Endothelial cell of umbilical vein (primary cell): ENCODE measurements at regions not wholly inside any gene's neighbourhood (a gene's known extent, or its start where the extent isn't known, plus 50 kb on each side); places are given as distances from the start of the nearest gene placed in this dataset.

ENCODE experiments used
- BruUV-seq: library from RNA; stranded (reverse); fragments of 400-500 nt; replicated peaks from 2 replicates; lab custom pipeline; 2021; lab: Mats Ljungman, UMichigan
- CTCF ChIA-PET: fragments of 300-600, 350-600 bp; sonication (Branson Sonifier 250); formaldehyde crosslinking; loops from one replicate; lab custom pipeline; 2021; ENCODE audit warnings: antibody characterized with exemption, inconsistent platforms; lab: Charles Lee
- POLR2A ChIA-PET: fragments of 300-600, 350-600 bp; sonication (Branson Sonifier 250); formaldehyde crosslinking; loops from one replicate; lab custom pipeline; 2021; ENCODE audit warnings: antibody characterized with exemption, inconsistent platforms; lab: Charles Lee
- DNase-seq: peaks from one replicate; pipeline ENCODE4 v3.0.0-alpha.2; 2011; ENCODE audit warnings: low read depth, low spot score
- FAIRE-seq: peaks from 2 replicates; lab custom pipeline; 2011; peaks lifted over from hg19 to GRCh38; lab: Jason Lieb, UNC
- H2AFZ ChIP-seq: 2 replicates; pipeline ENCODE4 v1.6.0; 2012; ENCODE audit warnings: low read depth, low read length, control low read depth, inconsistent platforms
- H3K27ac ChIP-seq: 2 replicates; pipeline ENCODE4 v1.5.1; 2011; ENCODE audit warnings: low read depth, mild to moderate bottlenecking, control low read depth, low read length, moderate library complexity; ENCODE audit not compliant: insufficient read depth
- H3K27me3 ChIP-seq, 2 experiments: 2 replicates each; pipeline versions ENCODE4 v1.6.0 to v1.6.1; 2011; ENCODE audit warnings: low read length in 2 of 2, mixed read lengths in 1 of 2; ENCODE audit not compliant: control insufficient read depth in 2 of 2, insufficient read depth in 2 of 2
- H3K36me3 ChIP-seq, 2 experiments: 2 replicates in 1 of 2; 3 replicates in 1 of 2; pipeline ENCODE4 v1.5.1; 2011; ENCODE audit warnings: low read length in 2 of 2, mild to moderate bottlenecking in 1 of 2, moderate library complexity in 1 of 2; ENCODE audit not compliant: control insufficient read depth in 2 of 2, insufficient read depth in 2 of 2; ENCODE audit errors: extremely low read depth in 1 of 2
- H3K4me1 ChIP-seq: 3 replicates; pipeline ENCODE4 v1.5.1; 2011; ENCODE audit warnings: mild to moderate bottlenecking, low read length; ENCODE audit not compliant: control insufficient read depth, insufficient read depth; ENCODE audit errors: extremely low read depth
- H3K4me2 ChIP-seq: 2 replicates; pipeline ENCODE4 v1.6.1; 2011; ENCODE audit warnings: low read length, control low read depth, mixed read lengths; ENCODE audit not compliant: insufficient read depth
- H3K4me3 ChIP-seq, 3 experiments: fragments of 200-600 bp in 1 of 3; sonication (generic), shearing (Covaris generic) in 1 of 3; replicated peaks in 1 of 3; 2 replicates each; pipeline ENCODE4 v1.5.1; 2011 to 2016; ENCODE audit warnings: control low read depth in 3 of 3, low read length in 3 of 3, mild to moderate bottlenecking in 2 of 3, inconsistent platforms in 1 of 3, low read depth in 1 of 3, moderate library complexity in 1 of 3; ENCODE audit not compliant: insufficient read depth in 1 of 3
- H3K79me2 ChIP-seq: 2 replicates; pipeline ENCODE4 v1.6.0; 2012; ENCODE audit warnings: low read length, inconsistent platforms; ENCODE audit not compliant: control insufficient read depth, insufficient read depth
- H3K9ac ChIP-seq: replicated peaks from 2 replicates; pipeline ENCODE3; 2011; ENCODE audit warnings: low read length, control low read depth; ENCODE audit not compliant: insufficient read depth; ENCODE audit errors: extremely low read depth
- H3K9me1 ChIP-seq: replicated peaks from 3 replicates; pipeline ENCODE4 v1.6.0; 2011; ENCODE audit warnings: mild to moderate bottlenecking, low read length; ENCODE audit not compliant: control insufficient read depth, insufficient read depth; ENCODE audit errors: extremely low read depth
- H3K9me3 ChIP-seq: replicated peaks from 2 replicates; pipeline ENCODE4 v1.5.1; 2012; ENCODE audit warnings: low read length, inconsistent platforms; ENCODE audit not compliant: control insufficient read depth, insufficient read depth
- H4K20me1 ChIP-seq: replicated peaks from 2 replicates; pipeline ENCODE3; 2011; ENCODE audit warnings: mild to moderate bottlenecking, low read length; ENCODE audit not compliant: control insufficient read depth, insufficient read depth; ENCODE audit errors: extremely low read depth
- CTCF ChIP-seq, 2 donors: IDR thresholded peaks; 1 replicate in 1 of 2; 2 replicates in 1 of 2; pipeline ENCODE4 v1.5.1; 2011; ENCODE audit warnings: low read length in 2 of 2, mild to moderate bottlenecking in 2 of 2, moderate library complexity in 2 of 2, control low read depth in 1 of 2, inconsistent platforms in 1 of 2, low read depth in 1 of 2; ENCODE audit not compliant: insufficient read depth in 1 of 2; ENCODE audit errors: extremely low read depth in 1 of 2
- EZH2 ChIP-seq: IDR thresholded peaks from 2 replicates; pipeline ENCODE4 v1.6.1; 2012; ENCODE audit warnings: borderline replicate concordance, low read depth, mild to moderate bottlenecking, moderate library complexity, low read length, inconsistent platforms; ENCODE audit not compliant: severe bottlenecking
- FOS ChIP-seq: IDR thresholded peaks from 2 replicates; pipeline ENCODE4 v1.6.1; 2011; ENCODE audit warnings: mild to moderate bottlenecking, low read length, moderate library complexity, borderline replicate concordance; ENCODE audit not compliant: insufficient read depth
- GATA2 ChIP-seq: IDR thresholded peaks from 2 replicates; pipeline ENCODE4 v1.7.0; 2011; ENCODE audit warnings: low read depth, mild to moderate bottlenecking, moderate library complexity, mixed read lengths, low read length; ENCODE audit not compliant: insufficient read length, insufficient read depth
- JUN ChIP-seq: IDR thresholded peaks from 2 replicates; pipeline ENCODE4 v1.6.1; 2011; ENCODE audit warnings: borderline replicate concordance, low read depth; ENCODE audit not compliant: insufficient read length, insufficient read depth
- MAX ChIP-seq: IDR thresholded peaks from 2 replicates; pipeline ENCODE4 v1.6.1; 2011; ENCODE audit not compliant: insufficient read depth, insufficient read length
- MYC ChIP-seq: IDR thresholded peaks from one replicate; pipeline ENCODE4 v1.6.1; 2011; ENCODE audit warnings: mild to moderate bottlenecking, low read depth, low read length
- POLR2A ChIP-seq: IDR thresholded peaks from 2 replicates; pipeline ENCODE4 v1.6.1; 2012; ENCODE audit warnings: low read depth, mild to moderate bottlenecking, control low read depth, low read length
- POLR2AphosphoS5 ChIP-seq: IDR thresholded peaks from 2 replicates; pipeline ENCODE4 v1.6.1; 2012; ENCODE audit warnings: low read depth, mild to moderate bottlenecking, control low read depth, low read length, moderate library complexity; ENCODE audit not compliant: insufficient read depth
- dilution Hi-C: fragments of 300-500 bp; cut with MboI; formaldehyde crosslinking; loops from one replicate; pipeline ENCODE4 v1.15.0; 2019; ENCODE audit warnings: low sequenced_read_pairs; ENCODE audit not compliant: extremely low pct_ligation_motif_present
- intact Hi-C: fragments of 100-400 bp; cut with micrococcal nuclease; formaldehyde crosslinking; loops from one replicate; pipeline ENCODE4 v1.10.0; 2022

DNA sequence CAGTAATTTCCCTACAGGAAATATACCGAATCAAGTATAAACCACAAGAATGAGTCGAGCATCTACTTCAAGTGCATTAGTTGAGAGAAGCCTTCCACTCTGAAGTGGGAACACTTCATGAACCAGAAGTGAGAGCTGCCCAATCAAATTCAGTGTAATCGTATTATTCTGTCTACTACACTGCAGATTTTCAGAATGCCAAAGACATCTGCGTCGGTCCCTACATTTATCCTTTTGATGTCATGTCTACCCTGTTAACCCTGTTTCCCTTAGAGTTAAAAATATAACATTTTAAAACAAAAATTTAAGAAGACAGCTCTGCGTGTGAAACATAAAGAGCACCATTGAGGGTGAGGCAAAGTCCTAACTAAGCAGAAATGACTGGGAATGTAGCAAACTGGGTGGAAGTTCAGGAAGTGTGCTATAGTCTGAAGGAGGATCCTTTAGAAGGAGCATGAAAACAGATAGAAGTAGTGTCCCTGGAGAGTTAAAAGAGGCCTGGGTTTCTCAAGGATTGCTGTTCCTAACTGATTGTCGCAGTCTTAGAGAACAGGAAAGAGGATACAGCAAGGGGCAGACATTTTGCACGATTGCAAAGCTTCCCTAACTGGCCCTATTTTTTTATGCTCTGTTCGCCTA lies 291.2 kb downstream of the PTPRC start:
- Histone ChIP-seq H3K4me3 (no peak overlapping the region), H3K79me2 (peaks cover 100% of the 10 kb centered on the region), H3K27ac (peak overlapping the region; percentile 30), H3K4me1 (peaks cover 49% of the 10 kb centered on the region), H4K20me1 (peaks cover 10% of the 10 kb centered on the region), H3K27me3 (no peaks in the 10 kb centered on the region), H3K4me2 (peak overlapping the region; percentile 66), H3K9me1 (no peaks in the 10 kb centered on the region), H3K36me3 (peaks cover 0 to 6% of the 10 kb centered on the region in 2 experiments), H3K9ac (no peak overlapping the region), H3K9me3 (no peaks in the 10 kb centered on the region), H2AFZ (no peak overlapping the region)
- intact Hi-C loops, result loop anchor here (10.0 kb wide), 3 partner anchors 375 to 775 kb away; partner anchors contain the start of gene NEK7
- FAIRE-seq (no peak), DNase-seq (no peak)
- dilution Hi-C loops, result no loop called here
- POLR2A ChIA-PET, result no interaction called here
- BruUV-seq, result no TSS peak
- TF ChIP-seq JUN (no peak), POLR2AphosphoS5 (no peak), POLR2A (no peak)
- CTCF ChIA-PET, result interaction anchor here (0.8 to 2.1 kb wide), 4 partner anchors 11 to 534 kb away, joined by 3 to 7 read pairs (median 4); no protein-coding TSS in a partner anchor

- Histone ChIP-seq H3K27me3 (no peaks in the 10 kb centered on the region), H3K9me1 (no peaks in the 10 kb centered on the region), H3K27ac (peak overlapping the region; percentile 72), H3K4me1 (peaks cover 49% of the 10 kb centered on the region), H3K36me3 (peaks cover 0 to 3% of the 10 kb centered on the region in 2 experiments), H3K9me3 (no peaks in the 10 kb centered on the region), H3K4me3 (peak overlapping the region in 2 of 3 experiments; percentile 12 to 99), H2AFZ (no peak overlapping the region), H3K9ac (peak overlapping the region; percentile 55), H3K79me2 (peaks cover 94% of the 10 kb centered on the region), H3K4me2 (peak overlapping the region; percentile 95), H4K20me1 (peaks cover 8% of the 10 kb centered on the region)
- dilution Hi-C loops, result no loop called here
- no TSS peak for BruUV-seq
- ChIA-PET CTCF (interaction anchor here (0.7 to 1.8 kb wide), 5 partner anchors 11 to 531 kb away, joined by 3 to 8 read pairs (median 5); no protein-coding TSS in a partner anchor), POLR2A (interaction anchor here (0.6 to 1.0 kb wide), 3 partner anchors 9 to 1262 kb away, joined by 3 read pairs; no protein-coding TSS in a partner anchor)
- TF ChIP-seq CTCF (IDR thresholded peaks at IDR 0.05; ENCODE audit: extremely low read depth in 1 of 2, insufficient read depth in 1 of 2, low read depth in 1 of 2, low read length in 2 of 2) (no peak), MYC (no peak), EZH2 (no peak), POLR2AphosphoS5 (peak; percentile 30), GATA2 (no peak), MAX (peak; percentile 51), POLR2A (peak; percentile 42), FOS (peak; percentile 36)
- FAIRE-seq (peak; percentile 53), DNase-seq (peak; percentile 85)
- intact Hi-C loops, result loop anchor here (10.0 kb wide), 3 partner anchors 372 to 778 kb away; partner anchors contain the start of gene NEK7
These were observed 293.6 kb downstream of the PTPRC start for GRCh38 chr1:198932351-198932991.
